RWPE2 (cell line): ENCODE measurements at regions not wholly inside any gene's neighbourhood (a gene's known extent, or its start where the extent isn't known, plus 50 kb on each side); places are given as distances from the start of the nearest gene placed in this dataset.

Experiments used
- ATAC-seq: fragments of 200-7000 bp; cut with Tn5 transposase; 3 replicates; pipeline ENCODE4 v1.9.1; 2021; ENCODE audit warnings: low read depth
- DNase-seq: peaks from one replicate; pipeline ENCODE4 v3.0.0-alpha.2; 2020; ENCODE audit warnings: low spot score
- H3K27ac ChIP-seq: fragments of 450-650 bp; 2 replicates; pipeline ENCODE4 v1.5.1; 2017; ENCODE audit warnings: mild to moderate bottlenecking; ENCODE audit not compliant: poor library complexity, severe bottlenecking
- H3K27me3 ChIP-seq: fragments of 250-450 bp; sonication (Bioruptor Pico); 2 replicates; pipeline ENCODE4 v1.5.1; 2021; ENCODE audit warnings: mild to moderate bottlenecking, moderate library complexity; ENCODE audit not compliant: insufficient read depth, poor library complexity, severe bottlenecking
- H3K36me3 ChIP-seq: fragments of 250-450 bp; sonication (Bioruptor Pico); 2 replicates; pipeline ENCODE4 v1.5.1; 2020; ENCODE audit warnings: low read depth, mild to moderate bottlenecking, moderate library complexity
- H3K4me1 ChIP-seq: fragments of 250-450 bp; sonication (Bioruptor Pico); 2 replicates; pipeline ENCODE4 v1.5.1; 2021; ENCODE audit warnings: mild to moderate bottlenecking, moderate library complexity; ENCODE audit not compliant: insufficient read depth, poor library complexity, severe bottlenecking
- H3K4me3 ChIP-seq: fragments of 250-450 bp; sonication (Bioruptor Pico); 2 replicates; pipeline ENCODE4 v1.5.1; 2021; ENCODE audit warnings: mild to moderate bottlenecking, moderate library complexity; ENCODE audit not compliant: severe bottlenecking
- H3K9me3 ChIP-seq: fragments of 250-450 bp; sonication (Bioruptor Pico); 2 replicates; pipeline ENCODE4 v1.5.1; 2021; ENCODE audit warnings: mild to moderate bottlenecking, moderate library complexity; ENCODE audit not compliant: severe bottlenecking
- TF ChIP-seq, protein P1 (sequence below): fragments of 450-650 bp; IDR thresholded peaks from one replicate; pipeline ENCODE4 v1.5.1; 2017; ENCODE audit warnings: mild to moderate bottlenecking, moderate library complexity; ENCODE audit not compliant: poor library complexity, severe bottlenecking

- no peak overlapping the region for H3K4me3 ChIP-seq
- no peak overlapping the region for H3K27ac ChIP-seq
- TF ChIP-seq, protein P1, sequence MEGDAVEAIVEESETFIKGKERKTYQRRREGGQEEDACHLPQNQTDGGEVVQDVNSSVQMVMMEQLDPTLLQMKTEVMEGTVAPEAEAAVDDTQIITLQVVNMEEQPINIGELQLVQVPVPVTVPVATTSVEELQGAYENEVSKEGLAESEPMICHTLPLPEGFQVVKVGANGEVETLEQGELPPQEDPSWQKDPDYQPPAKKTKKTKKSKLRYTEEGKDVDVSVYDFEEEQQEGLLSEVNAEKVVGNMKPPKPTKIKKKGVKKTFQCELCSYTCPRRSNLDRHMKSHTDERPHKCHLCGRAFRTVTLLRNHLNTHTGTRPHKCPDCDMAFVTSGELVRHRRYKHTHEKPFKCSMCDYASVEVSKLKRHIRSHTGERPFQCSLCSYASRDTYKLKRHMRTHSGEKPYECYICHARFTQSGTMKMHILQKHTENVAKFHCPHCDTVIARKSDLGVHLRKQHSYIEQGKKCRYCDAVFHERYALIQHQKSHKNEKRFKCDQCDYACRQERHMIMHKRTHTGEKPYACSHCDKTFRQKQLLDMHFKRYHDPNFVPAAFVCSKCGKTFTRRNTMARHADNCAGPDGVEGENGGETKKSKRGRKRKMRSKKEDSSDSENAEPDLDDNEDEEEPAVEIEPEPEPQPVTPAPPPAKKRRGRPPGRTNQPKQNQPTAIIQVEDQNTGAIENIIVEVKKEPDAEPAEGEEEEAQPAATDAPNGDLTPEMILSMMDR: no peak
- no peaks in the 10 kb centered on the region for H3K4me1 ChIP-seq
- no peaks in the 10 kb centered on the region for H3K9me3 ChIP-seq
- ATAC-seq (no peak), DNase-seq (no peak)
- no peaks in the 10 kb centered on the region for H3K36me3 ChIP-seq
- no peaks in the 10 kb centered on the region for H3K27me3 ChIP-seq
These were observed 1782.4 kb upstream of the PCDH20 start for GRCh38 chr13:63198071-63198470.

- Histone ChIP-seq H3K27ac (no peak overlapping the region), H3K36me3 (no peaks in the 10 kb centered on the region), H3K4me1 (no peaks in the 10 kb centered on the region), H3K4me3 (no peak overlapping the region), H3K9me3 (no peaks in the 10 kb centered on the region), H3K27me3 (no peaks in the 10 kb centered on the region)
- ATAC-seq (no peak), DNase-seq (no peak)
- TF ChIP-seq, protein P1: no peak
These were observed 1780.1 kb upstream of the PCDH20 start for GRCh38 chr13:63195726-63196125.

DNA sequence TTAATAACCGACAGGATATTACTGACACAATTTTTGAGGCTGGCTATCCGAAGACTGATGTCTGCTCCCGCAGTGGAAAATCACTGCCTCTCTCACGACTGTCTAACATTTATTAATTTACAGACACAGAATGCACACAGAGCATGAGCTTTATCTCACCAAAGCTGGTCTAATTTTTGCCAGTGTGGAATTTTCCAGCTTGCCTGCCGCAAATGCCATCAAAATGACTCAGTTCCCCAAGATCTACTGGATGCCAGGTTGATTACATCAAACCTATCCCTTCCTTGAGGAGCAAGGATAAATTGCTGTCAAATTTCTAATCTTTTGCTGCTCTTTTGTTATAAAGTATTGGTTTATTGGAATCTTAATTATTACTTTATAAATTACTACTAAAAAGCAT, 1775.1 kb upstream of the PCDH20 start:
- DNase-seq (no peak), ATAC-seq (no peak)
- H3K27me3 ChIP-seq: no peaks in the 10 kb centered on the region
- H3K27ac ChIP-seq: no peak overlapping the region
- no peaks in the 10 kb centered on the region for H3K36me3 ChIP-seq
- H3K4me3 ChIP-seq: no peak overlapping the region
- H3K4me1 ChIP-seq: no peaks in the 10 kb centered on the region
- H3K9me3 ChIP-seq: no peaks in the 10 kb centered on the region
- TF ChIP-seq, protein P1: no peak

- DNase-seq: no peak
These were observed 1774.6 kb upstream of the PCDH20 start for GRCh38 chr13:63190219-63190618.

DNA sequence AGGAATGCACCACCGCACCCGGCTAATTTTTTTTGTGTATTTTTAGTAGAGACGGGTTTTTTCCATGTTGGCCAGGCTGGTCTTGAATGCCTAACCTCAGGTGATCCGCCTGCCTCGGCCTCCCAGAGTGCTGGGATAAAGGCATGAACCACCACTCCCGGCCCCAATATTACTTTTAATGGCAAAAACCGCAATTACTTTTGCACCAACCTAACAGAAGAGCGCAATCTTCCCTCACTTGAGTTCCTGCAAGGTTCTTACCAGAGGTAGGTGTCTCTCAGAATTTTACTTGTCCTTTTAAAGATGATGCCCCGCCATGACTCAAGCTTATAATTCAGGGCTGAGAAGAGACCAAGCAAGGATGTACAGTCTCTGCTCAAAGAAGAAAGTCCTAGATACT, 1774.1 kb upstream of the PCDH20 start:
- H3K27me3 ChIP-seq: no peaks in the 10 kb centered on the region
- no peak overlapping the region for H3K4me3 ChIP-seq
- H3K4me1 ChIP-seq: no peaks in the 10 kb centered on the region
- no peak for DNase-seq
- no peaks in the 10 kb centered on the region for H3K36me3 ChIP-seq
- TF ChIP-seq, protein P1: no peak
- no peaks in the 10 kb centered on the region for H3K9me3 ChIP-seq
- no peak overlapping the region for H3K27ac ChIP-seq
- ATAC-seq: no peak

More at GRCh38 chr13:63190219-63190618, 1774.6 kb upstream of the PCDH20 start:
- ATAC-seq: no peak
- H3K27ac ChIP-seq: no peak overlapping the region
- no peaks in the 10 kb centered on the region for H3K36me3 ChIP-seq
- H3K4me1 ChIP-seq: no peaks in the 10 kb centered on the region
- TF ChIP-seq, protein P1: no peak
- no peaks in the 10 kb centered on the region for H3K9me3 ChIP-seq
- H3K27me3 ChIP-seq: no peaks in the 10 kb centered on the region
- H3K4me3 ChIP-seq: no peak overlapping the region
